HEK293T (cell line): ENCODE measurements at regions not wholly inside any gene's neighbourhood (a gene's known extent, or its start where the extent isn't known, plus 50 kb on each side); places are given as distances from the start of the nearest gene placed in this dataset.
"Not testable (repeated sequence)": the region's sequence is repeated elsewhere in the genome, so short reads cannot be mapped to it uniquely, and the experiment has no call there.

Experiments used
- ARNT ChIP-seq: fragments of 450-650 bp; IDR thresholded peaks from 2 replicates; pipeline ENCODE4 v1.6.1; 2017; ENCODE audit warnings: mild to moderate bottlenecking
- ELF4 ChIP-seq: fragments of 450-650 bp; IDR thresholded peaks from 2 replicates; pipeline ENCODE4 v1.6.1; 2017; ENCODE audit warnings: antibody characterized with exemption
- FOXA1 ChIP-seq: fragments of 450-650 bp; IDR thresholded peaks from 2 replicates; pipeline ENCODE4 v1.6.1; 2016; ENCODE audit warnings: mild to moderate bottlenecking
- FOXK2 ChIP-seq: fragments of 450-650 bp; IDR thresholded peaks from 2 replicates; pipeline ENCODE4 v1.6.1; 2016; ENCODE audit warnings: mild to moderate bottlenecking
- FOXM1 ChIP-seq: fragments of 450-650 bp; IDR thresholded peaks from 2 replicates; pipeline ENCODE4 v1.6.1; 2017; ENCODE audit warnings: mild to moderate bottlenecking, borderline replicate concordance
- HDGF ChIP-seq: fragments of 450-650 bp; IDR thresholded peaks from 2 replicates; pipeline ENCODE4 v1.6.1; 2017; ENCODE audit warnings: antibody characterized with exemption, borderline replicate concordance
- NFRKB ChIP-seq: fragments of 450-650 bp; IDR thresholded peaks from 2 replicates; pipeline ENCODE4 v1.6.1; 2016; ENCODE audit warnings: mild to moderate bottlenecking, moderate library complexity
- PKNOX1 ChIP-seq: fragments of 450-650 bp; IDR thresholded peaks from 2 replicates; pipeline ENCODE4 v1.6.1; 2016
- SP1 ChIP-seq: fragments of 450-650 bp; IDR thresholded peaks from 2 replicates; pipeline ENCODE4 v1.6.1; 2017
- SUZ12 ChIP-seq: fragments of 450-650 bp; IDR thresholded peaks from 2 replicates; pipeline ENCODE4 v1.6.1; 2016; ENCODE audit warnings: mild to moderate bottlenecking
- TARDBP ChIP-seq: fragments of 450-650 bp; IDR thresholded peaks from 2 replicates; pipeline ENCODE4 v1.6.1; 2016
- ZNF384 ChIP-seq: fragments of 450-650 bp; IDR thresholded peaks from 2 replicates; pipeline ENCODE4 v1.6.1; 2016

- not testable (repeated sequence) for TF ChIP-seq SP1, ELF4, FOXA1, FOXM1, SUZ12, HDGF, FOXK2, NFRKB, TARDBP, ARNT, ZNF384, PKNOX1
Measured at GRCh38 chr9:39464122-39464777, 108.8 kb downstream of the SPATA31A1 start.
